T47D (cell line): ENCODE measurements at regions not wholly inside any gene's neighbourhood (a gene's known extent, or its start where the extent isn't known, plus 50 kb on each side); places are given as distances from the start of the nearest gene placed in this dataset.

ENCODE experiments used
- DNase-seq, 2 experiments: peaks; one replicate each; pipeline versions ENCODE4 v3.0.0 to v3.0.0-alpha.2; 2011 to 2012; ENCODE audit warnings: low read depth in 1 of 2, low spot score in 1 of 2
- JUND ChIP-seq: IDR thresholded peaks from 2 replicates; pipeline ENCODE4 v1.6.1; 2012; ENCODE audit warnings: low read depth
- in situ Hi-C: cut with HindIII; loops from 2 replicates; pipeline ENCODE4 v1.10.0; 2016; ENCODE audit warnings: low sequenced_read_pairs, low pct_unique_long_range_greater_than_20kb

- in situ Hi-C loops, result no loop called here
- no peak for DNase-seq
- no peak for TF ChIP-seq JUND
Observed at GRCh38 chr21:34192646-34193285, 119.4 kb downstream of the MRPS6 start.

DNA sequence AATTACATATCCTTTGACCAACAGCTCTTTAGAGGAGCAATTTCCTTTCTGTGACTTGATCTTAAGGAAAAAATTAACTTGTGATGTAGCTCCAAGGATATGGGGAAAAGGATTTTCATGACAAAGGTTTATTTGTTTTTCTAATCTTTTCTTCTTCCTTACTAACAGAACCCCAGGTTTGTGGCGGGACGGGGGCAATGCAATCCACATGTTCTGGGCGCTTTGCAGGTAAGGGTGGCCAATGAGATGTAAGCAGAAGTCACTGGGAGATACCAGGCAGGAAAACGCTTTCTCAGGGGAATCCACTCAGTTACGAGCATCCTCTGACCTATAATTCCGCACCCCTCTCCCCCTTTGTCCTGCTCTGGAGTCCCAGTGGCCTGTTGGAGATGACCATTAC lies 122.0 kb downstream of the MRPS6 start:
- in situ Hi-C loops, result no loop called here
- no peak for DNase-seq
- TF ChIP-seq JUND, result no peak

DNA sequence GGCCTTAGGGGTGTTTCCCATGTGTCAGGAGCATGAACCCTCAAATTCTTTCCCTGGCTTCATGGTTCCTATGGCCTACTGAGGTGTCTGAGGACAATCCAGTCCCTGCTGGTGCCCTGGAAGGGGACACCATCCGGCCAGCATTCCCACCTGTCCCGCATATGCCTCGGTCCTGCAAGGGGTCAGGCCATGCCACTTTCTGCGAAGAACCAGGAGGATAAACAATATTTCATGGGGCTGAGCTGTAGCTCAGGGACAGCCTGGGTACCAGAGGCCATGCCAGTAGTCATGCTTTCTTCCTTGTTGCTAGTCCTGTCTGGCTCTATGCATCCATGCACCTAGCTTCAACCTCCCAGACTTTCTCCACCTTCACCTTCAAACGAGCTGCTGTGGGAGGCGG lies 123.6 kb downstream of the MRPS6 start:
- no peak for TF ChIP-seq JUND
- in situ Hi-C loops, result no loop called here

GRCh38 chr21:34197561-34197960 lies 124.2 kb downstream of the MRPS6 start:
- no peak for TF ChIP-seq JUND

More for the DNA sequence above, 123.6 kb downstream of the MRPS6 start:
- DNase-seq, result no peak

DNA sequence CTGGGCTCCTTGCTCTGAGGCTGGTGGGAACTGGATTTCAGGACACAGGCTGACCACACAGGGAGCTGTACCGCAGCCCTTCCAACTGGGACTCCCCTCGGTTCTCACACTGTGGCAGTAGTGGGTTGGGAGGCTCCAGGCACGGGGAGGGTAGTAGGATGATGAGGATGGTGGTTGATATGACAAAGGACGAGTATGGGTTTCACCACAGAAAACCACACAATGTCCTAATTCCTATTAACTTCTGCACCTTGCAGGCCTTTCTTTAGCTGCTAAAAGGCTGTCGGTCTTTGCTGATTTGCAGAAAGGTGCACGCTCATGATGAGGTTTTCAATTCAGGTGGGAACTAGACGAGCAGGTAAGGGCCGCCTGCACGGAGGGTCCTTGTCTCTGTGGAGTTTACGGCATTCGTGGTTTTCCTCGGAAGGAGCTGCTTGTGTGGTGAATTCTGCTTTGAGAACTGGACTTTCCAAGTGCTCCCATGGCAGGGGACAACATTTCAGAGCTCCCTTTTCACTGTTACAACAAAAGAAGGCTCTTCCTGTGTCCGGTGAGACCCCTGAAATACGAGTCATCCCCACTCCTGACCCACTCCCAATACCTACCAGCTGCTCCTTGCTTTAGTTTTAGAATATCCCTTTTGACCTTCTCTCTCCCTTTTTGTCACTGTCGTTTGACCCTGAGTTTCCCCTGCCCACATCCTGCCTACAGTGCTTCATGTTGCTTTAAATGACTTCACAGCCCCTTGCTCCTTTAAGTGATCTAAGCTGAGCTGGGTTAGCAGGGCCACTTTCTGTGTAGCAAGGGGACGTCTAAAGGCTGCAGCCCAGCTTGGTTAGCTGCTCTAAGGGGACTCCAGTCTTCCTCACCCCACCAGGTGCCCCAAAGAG lies 125.1 kb downstream of the MRPS6 start:
- TF ChIP-seq JUND, result no peak
- in situ Hi-C loops, result no loop called here
- DNase-seq, result no peak

More at GRCh38 chr21:34197561-34197960, 124.2 kb downstream of the MRPS6 start:
- no peak for DNase-seq
- in situ Hi-C loops, result no loop called here

GRCh38 chr21:34199121-34199910 lies 125.9 kb downstream of the MRPS6 start:
- no peak for TF ChIP-seq JUND
- no peak for DNase-seq
- in situ Hi-C loops, result no loop called here

- DNase-seq, result no peak
- in situ Hi-C loops, result no loop called here
- no peak for TF ChIP-seq JUND
Observed at GRCh38 chr21:34200288-34200905, 127.0 kb downstream of the MRPS6 start.

DNA sequence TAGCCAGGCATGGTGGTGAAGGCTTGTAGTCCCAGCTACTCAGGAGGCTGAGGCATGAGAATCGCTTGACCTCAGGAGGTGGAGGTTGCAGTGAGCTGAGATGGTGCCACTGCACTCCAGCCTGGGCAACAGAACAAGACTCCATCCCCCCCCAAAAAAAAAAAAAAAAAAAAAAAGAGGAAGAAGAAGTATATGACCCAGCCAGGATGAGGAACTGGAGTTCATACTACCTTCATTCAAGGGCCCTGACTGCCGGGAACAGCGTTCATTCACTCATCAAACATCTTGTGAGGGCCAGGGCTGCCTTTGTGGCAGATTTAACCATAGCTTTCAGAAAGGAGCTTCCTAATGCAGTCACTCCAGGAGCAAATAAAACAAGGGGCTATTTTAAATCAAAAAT lies 127.6 kb downstream of the MRPS6 start:
- TF ChIP-seq JUND, result no peak
- in situ Hi-C loops, result no loop called here
- no peak for DNase-seq

GRCh38 chr21:34201481-34201858 lies 128.1 kb downstream of the MRPS6 start:
- in situ Hi-C loops, result no loop called here
- TF ChIP-seq JUND, result no peak
- no peak for DNase-seq

DNA sequence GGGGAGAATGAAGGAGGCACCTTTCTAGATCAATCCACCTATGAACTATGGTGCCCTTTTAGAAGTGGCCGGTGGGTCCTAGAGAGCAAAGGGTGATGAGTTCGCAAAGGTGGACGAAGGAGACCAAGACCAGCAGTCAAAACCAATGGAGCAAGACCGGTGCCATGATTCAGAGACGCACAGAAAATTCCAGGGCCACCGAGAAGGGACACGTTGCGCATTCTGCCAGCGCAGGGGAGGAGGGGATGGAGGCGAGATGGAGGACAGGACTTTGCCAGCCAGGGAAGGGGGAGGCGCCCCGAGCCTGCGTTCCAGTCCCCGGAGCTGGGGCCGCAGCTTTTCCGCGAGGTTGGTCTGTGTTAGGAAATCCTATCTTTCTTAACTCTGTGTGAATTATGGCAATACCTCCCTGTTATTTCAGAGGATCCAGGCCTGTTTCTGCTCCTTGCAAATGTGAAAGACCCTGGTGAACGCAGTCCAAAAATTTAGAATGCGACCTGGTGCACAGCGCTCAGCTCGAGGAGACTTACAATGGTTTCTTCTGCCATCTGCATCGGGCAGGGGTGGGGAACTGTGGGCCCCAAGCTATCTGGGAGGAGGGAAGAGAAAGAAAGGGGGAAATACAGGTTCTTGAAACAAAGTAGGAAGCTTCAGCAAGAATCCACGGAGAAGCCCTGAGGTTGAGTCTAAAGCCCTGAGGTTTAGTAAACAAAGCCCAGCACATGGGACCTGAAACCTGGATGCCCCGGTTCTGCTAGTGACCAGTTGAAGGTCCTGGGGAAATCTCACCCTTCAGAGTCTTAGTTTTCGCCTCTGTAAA lies 129.4 kb downstream of the MRPS6 start:
- DNase-seq, result peak in 1 of 2 experiments; percentile 57
- TF ChIP-seq JUND, result no peak
- in situ Hi-C loops, result no loop called here

DNA sequence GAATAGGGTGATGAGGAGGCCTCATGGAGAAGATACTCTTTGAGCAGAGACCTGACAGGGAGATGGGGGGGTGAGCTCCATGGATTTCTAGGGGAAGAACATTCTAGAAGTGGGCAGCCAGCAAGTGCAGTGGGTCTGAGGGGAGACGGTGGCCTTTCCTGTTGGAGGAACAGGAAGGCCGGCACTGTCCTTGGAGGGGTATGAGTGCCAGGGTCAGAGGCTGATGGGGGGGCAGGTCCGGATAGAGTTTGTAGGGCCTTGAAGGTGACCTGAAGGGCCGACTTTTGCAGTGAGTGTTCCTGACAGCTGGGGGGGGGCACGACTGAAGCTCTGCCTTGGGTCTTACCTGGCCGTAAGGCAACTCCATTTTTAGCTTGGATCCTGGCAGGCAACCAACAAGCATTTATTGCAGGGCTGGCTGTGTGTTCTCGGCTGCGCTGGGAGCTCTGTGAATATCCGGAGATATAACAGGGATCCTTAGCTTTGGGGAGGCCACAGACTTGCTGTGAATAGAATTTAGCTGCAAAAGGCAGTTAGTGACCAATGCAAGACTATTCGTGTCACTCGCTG lies 130.6 kb downstream of the MRPS6 start:
- in situ Hi-C loops, result no loop called here
- DNase-seq, result no peak
- no peak for TF ChIP-seq JUND
